Epithelial cell of proximal tubule (primary cell): ENCODE measurements at regions not wholly inside any gene's neighbourhood (a gene's known extent, or its start where the extent isn't known, plus 50 kb on each side); places are given as distances from the start of the nearest gene placed in this dataset.

Experiments
- DNase-seq: peaks from one replicate; pipeline ENCODE4 v3.0.0-alpha.2; 2011; ENCODE audit warnings: low read depth
- H3K4me3 ChIP-seq: 2 replicates; pipeline ENCODE4 v1.5.1; 2011; ENCODE audit warnings: low read depth, mild to moderate bottlenecking, low read length
- CTCF ChIP-seq: conservative IDR thresholded peaks from 2 replicates; pipeline ENCODE4 v1.5.1; 2012; ENCODE audit warnings: low read depth, mild to moderate bottlenecking, low read length

GRCh38 chr16:73209190-73209589 lies 161.3 kb upstream of the ZFHX3 start:
- no peak for TF ChIP-seq CTCF
- DNase-seq = no peak
- H3K4me3 ChIP-seq = no peak overlapping the region

GRCh38 chr16:73206151-73206707 lies 158.3 kb upstream of the ZFHX3 start:
- no peak for TF ChIP-seq CTCF
- DNase-seq = no peak
- no peak overlapping the region for H3K4me3 ChIP-seq

- H3K4me3 ChIP-seq = no peak overlapping the region
- TF ChIP-seq CTCF = no peak
- DNase-seq = no peak
Observed at GRCh38 chr16:73205153-73205886, 157.4 kb upstream of the ZFHX3 start.

GRCh38 chr16:73204359-73205152 lies 156.6 kb upstream of the ZFHX3 start:
- peak; percentile 42 for DNase-seq
- H3K4me3 ChIP-seq = no peak overlapping the region
- no peak for TF ChIP-seq CTCF

GRCh38 chr16:73202161-73202729 lies 154.3 kb upstream of the ZFHX3 start:
- H3K4me3 ChIP-seq = no peak overlapping the region
- peak; percentile 27 for DNase-seq
- TF ChIP-seq CTCF = no peak

GRCh38 chr16:73199214-73199613 lies 151.3 kb upstream of the ZFHX3 start:
- TF ChIP-seq CTCF = no peak
- H3K4me3 ChIP-seq = no peak overlapping the region
- DNase-seq = no peak
